ENCODE measurements at regions not wholly inside any gene's neighbourhood (a gene's known extent, or its start where the extent isn't known, plus 50 kb on each side); places are given as distances from the start of the nearest gene placed in this dataset.

GRCh38 chr12:46569826-46570439 is 197.4 kb upstream of the SLC38A2 start:
- TF ChIP-seq REST (IDR thresholded peaks at IDR 0.05; ENCODE audit: borderline replicate concordance) = no peak
- TF ChIP-seq TAF1 (IDR thresholded peaks at IDR 0.05; ENCODE audit: low read depth) = no peak
- no peak for TF ChIP-seq RAD21 (conservative IDR thresholded peaks at IDR 0.05)
- no peak for TF ChIP-seq EP300 (conservative IDR thresholded peaks at IDR 0.05; ENCODE audit: poor library complexity, severe bottlenecking)
- no peak for TF ChIP-seq SMC3 (conservative IDR thresholded peaks at IDR 0.05; ENCODE audit: poor library complexity)
- TF ChIP-seq POLR2AphosphoS5 (IDR thresholded peaks at IDR 0.05) = no peak
- no peak for TF ChIP-seq EZH2 (IDR thresholded peaks at IDR 0.05; ENCODE audit: borderline replicate concordance, insufficient read depth, low read length, poor library complexity, severe bottlenecking)
- no peak for TF ChIP-seq MXI1 (conservative IDR thresholded peaks at IDR 0.05; ENCODE audit: poor library complexity, severe bottlenecking)
- TF ChIP-seq CTCF (IDR thresholded peaks at IDR 0.05; ENCODE audit: poor library complexity, severe bottlenecking) = no peak
- Histone ChIP-seq H3K79me2 (replicated peaks; ENCODE audit: insufficient read depth, low read length) (no peaks in the 10 kb centered on the region), H3K27ac (ENCODE audit: low read length) (no peak overlapping the region), H3K9me3 (ENCODE audit: low read length) (no peaks in the 10 kb centered on the region), H3F3A (ENCODE audit: insufficient read depth, low read length, poor library complexity, severe bottlenecking) (no peaks in the 10 kb centered on the region), H3K4me3 (ENCODE audit: low read length) (no peak overlapping the region), H3K4me2 (ENCODE audit: low read length) (no peak overlapping the region), H3K9me2 (ENCODE audit: insufficient read depth, low read length) (no peaks in the 10 kb centered on the region), H2AFZ (ENCODE audit: low read depth, low read length) (no peak overlapping the region), H3K27me3 (ENCODE audit: insufficient read depth, low read depth, low read length) (no peaks in the 10 kb centered on the region), H4K20me1 (ENCODE audit: insufficient read depth) (no peaks in the 10 kb centered on the region), H3K36me3 (ENCODE audit: insufficient read depth, low read length) (no peaks in the 10 kb centered on the region), H3K9ac (ENCODE audit: low read length) (no peak overlapping the region)

GRCh38 chr12:46567667-46568066 is 195.1 kb upstream of the SLC38A2 start:
- no peak overlapping the region for H3K27ac ChIP-seq (ENCODE audit: low read length)
- no peak overlapping the region for H3K4me2 ChIP-seq (ENCODE audit: low read length)
- no peaks in the 10 kb centered on the region for H3K9me3 ChIP-seq (ENCODE audit: low read length)
- H3F3A ChIP-seq (ENCODE audit: insufficient read depth, low read length, poor library complexity, severe bottlenecking) = no peaks in the 10 kb centered on the region
- H3K79me2 ChIP-seq (replicated peaks; ENCODE audit: insufficient read depth, low read length) = no peaks in the 10 kb centered on the region
- no peak overlapping the region for H3K4me3 ChIP-seq (ENCODE audit: low read length)
- H4K20me1 ChIP-seq (ENCODE audit: insufficient read depth) = no peaks in the 10 kb centered on the region
- no peak overlapping the region for H3K9ac ChIP-seq (ENCODE audit: low read length)
- H3K9me2 ChIP-seq (ENCODE audit: insufficient read depth, low read length) = no peaks in the 10 kb centered on the region
- no peak overlapping the region for H2AFZ ChIP-seq (ENCODE audit: low read depth, low read length)
- H3K36me3 ChIP-seq (ENCODE audit: insufficient read depth, low read length) = no peaks in the 10 kb centered on the region
- no peak for TF ChIP-seq RAD21 (conservative IDR thresholded peaks at IDR 0.05)
- TF ChIP-seq TAF1 (IDR thresholded peaks at IDR 0.05; ENCODE audit: low read depth) = no peak
- no peak for TF ChIP-seq REST (IDR thresholded peaks at IDR 0.05; ENCODE audit: borderline replicate concordance)
- TF ChIP-seq EZH2 (IDR thresholded peaks at IDR 0.05; ENCODE audit: borderline replicate concordance, insufficient read depth, low read length, poor library complexity, severe bottlenecking) = no peak
- no peak for TF ChIP-seq POLR2AphosphoS5 (IDR thresholded peaks at IDR 0.05)
- no peak for TF ChIP-seq MXI1 (conservative IDR thresholded peaks at IDR 0.05; ENCODE audit: poor library complexity, severe bottlenecking)
- no peak for TF ChIP-seq EP300 (conservative IDR thresholded peaks at IDR 0.05; ENCODE audit: poor library complexity, severe bottlenecking)
- TF ChIP-seq SMC3 (conservative IDR thresholded peaks at IDR 0.05; ENCODE audit: poor library complexity) = no peak
- no peak for TF ChIP-seq CTCF (IDR thresholded peaks at IDR 0.05; ENCODE audit: poor library complexity, severe bottlenecking)
- no peaks in the 10 kb centered on the region for H3K27me3 ChIP-seq (ENCODE audit: insufficient read depth, low read depth, low read length)
